ENCODE measurements at regions not wholly inside any gene's neighbourhood (a gene's known extent, or its start where the extent isn't known, plus 50 kb on each side); places are given as distances from the start of the nearest gene placed in this dataset.

- no peaks in the 10 kb centered on the region for H3K36me3 ChIP-seq
- no peak for DNase-seq (ENCODE audit: low spot score in 2 of 2)
- H3K27ac ChIP-seq: no peak overlapping the region
- no peaks in the 10 kb centered on the region for H3K27me3 ChIP-seq
- H3K9me3 ChIP-seq: no peaks in the 10 kb centered on the region
- H3K4me3 ChIP-seq: no peak overlapping the region
- TF ChIP-seq CTCF (IDR thresholded peaks at IDR 0.05) (no peak), POLR2A (IDR thresholded peaks at IDR 0.05) (no peak), POLR2AphosphoS5 (IDR thresholded peaks at IDR 0.05) (no peak)
- H3K4me1 ChIP-seq: no peaks in the 10 kb centered on the region
- intact Hi-C loops (cut with DNase I; ENCODE audit: low total_unique reads): no loop called here
Observed at GRCh38 chr7:85286446-85286845, 99.6 kb upstream of the SEMA3D start.

GRCh38 chr7:85285527-85285926, 98.7 kb upstream of the SEMA3D start:
- no peak for TF ChIP-seq CTCF (IDR thresholded peaks at IDR 0.05)
- TF ChIP-seq POLR2A (IDR thresholded peaks at IDR 0.05): no peak
- no peak for TF ChIP-seq POLR2AphosphoS5 (IDR thresholded peaks at IDR 0.05)
- intact Hi-C loops (cut with DNase I; ENCODE audit: low total_unique reads): no loop called here
- H3K9me3 ChIP-seq: no peaks in the 10 kb centered on the region
- H3K4me1 ChIP-seq: no peaks in the 10 kb centered on the region
- no peak overlapping the region for H3K4me3 ChIP-seq
- H3K27ac ChIP-seq: no peak overlapping the region
- H3K36me3 ChIP-seq: no peaks in the 10 kb centered on the region
- DNase-seq (ENCODE audit: low spot score in 2 of 2): no peak
- no peaks in the 10 kb centered on the region for H3K27me3 ChIP-seq

- TF ChIP-seq CTCF (IDR thresholded peaks at IDR 0.05): no peak
- TF ChIP-seq POLR2AphosphoS5 (IDR thresholded peaks at IDR 0.05): no peak
- Histone ChIP-seq H3K27ac (no peak overlapping the region), H3K9me3 (no peaks in the 10 kb centered on the region), H3K27me3 (no peaks in the 10 kb centered on the region), H3K36me3 (no peaks in the 10 kb centered on the region), H3K4me3 (no peak overlapping the region), H3K4me1 (no peaks in the 10 kb centered on the region)
- intact Hi-C loops (cut with DNase I; ENCODE audit: low total_unique reads): no loop called here
- no peak for DNase-seq (ENCODE audit: low spot score in 2 of 2)
Observed at GRCh38 chr7:85275204-85275603, 88.3 kb upstream of the SEMA3D start.

GRCh38 chr7:85274454-85274853, 87.6 kb upstream of the SEMA3D start:
- Histone ChIP-seq H3K4me1 (no peaks in the 10 kb centered on the region), H3K9me3 (no peaks in the 10 kb centered on the region), H3K4me3 (no peak overlapping the region), H3K36me3 (no peaks in the 10 kb centered on the region), H3K27me3 (no peaks in the 10 kb centered on the region), H3K27ac (no peak overlapping the region)
- TF ChIP-seq POLR2A (IDR thresholded peaks at IDR 0.05): no peak
- TF ChIP-seq CTCF (IDR thresholded peaks at IDR 0.05): no peak
- DNase-seq (ENCODE audit: low spot score in 2 of 2): no peak
- intact Hi-C loops (cut with DNase I; ENCODE audit: low total_unique reads): no loop called here

- Histone ChIP-seq H3K4me1 (no peaks in the 10 kb centered on the region), H3K36me3 (no peaks in the 10 kb centered on the region), H3K4me3 (no peak overlapping the region), H3K27me3 (no peaks in the 10 kb centered on the region), H3K9me3 (no peaks in the 10 kb centered on the region), H3K27ac (no peak overlapping the region)
- TF ChIP-seq POLR2A (IDR thresholded peaks at IDR 0.05): no peak
- TF ChIP-seq POLR2AphosphoS5 (IDR thresholded peaks at IDR 0.05): no peak
- TF ChIP-seq CTCF (IDR thresholded peaks at IDR 0.05): no peak
- intact Hi-C loops (cut with DNase I; ENCODE audit: low total_unique reads): no loop called here
- DNase-seq (ENCODE audit: low spot score in 2 of 2): no peak
Observed at GRCh38 chr7:85262891-85263290, 76.0 kb upstream of the SEMA3D start.

Measured in breast epithelium (tissue), 4 donors.